GM18511 (cell line): ENCODE measurements at regions not wholly inside any gene's neighbourhood (a gene's known extent, or its start where the extent isn't known, plus 50 kb on each side); places are given as distances from the start of the nearest gene placed in this dataset.

Experiments
- ATAC-seq: cut with Tn5 transposase; IDR thresholded peaks from one replicate; pipeline ENCODE4 v1.9.1; 2021; ENCODE audit warnings: mild to moderate bottlenecking, moderate library complexity; ENCODE audit not compliant: unreplicated experiment

GRCh38 chr4:46684041-46684440, 225.0 kb downstream of the COX7B2 start:
- ATAC-seq = no peak

DNA sequence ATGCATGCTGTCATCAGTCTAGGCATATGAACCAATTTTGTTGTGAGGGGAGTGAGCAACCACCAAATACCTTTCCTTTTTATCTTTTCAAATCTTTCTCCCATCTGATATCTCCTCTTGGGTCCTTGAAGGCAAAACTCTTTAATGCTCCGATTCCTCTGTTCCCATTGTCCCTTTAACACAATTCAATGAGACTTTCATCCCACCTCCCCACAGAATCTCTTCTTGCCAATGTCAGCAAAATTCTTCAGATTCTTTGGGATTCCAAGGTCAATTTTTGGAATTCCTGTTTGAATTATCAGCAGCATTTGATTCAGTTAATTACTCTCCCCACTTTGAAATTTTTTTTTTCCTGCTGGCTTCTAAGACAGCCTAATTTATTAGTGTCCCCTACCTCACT, 232.7 kb downstream of the COX7B2 start:
- ATAC-seq = no peak

GRCh38 chr4:46674326-46674725, 234.7 kb downstream of the COX7B2 start:
- no peak for ATAC-seq

DNA sequence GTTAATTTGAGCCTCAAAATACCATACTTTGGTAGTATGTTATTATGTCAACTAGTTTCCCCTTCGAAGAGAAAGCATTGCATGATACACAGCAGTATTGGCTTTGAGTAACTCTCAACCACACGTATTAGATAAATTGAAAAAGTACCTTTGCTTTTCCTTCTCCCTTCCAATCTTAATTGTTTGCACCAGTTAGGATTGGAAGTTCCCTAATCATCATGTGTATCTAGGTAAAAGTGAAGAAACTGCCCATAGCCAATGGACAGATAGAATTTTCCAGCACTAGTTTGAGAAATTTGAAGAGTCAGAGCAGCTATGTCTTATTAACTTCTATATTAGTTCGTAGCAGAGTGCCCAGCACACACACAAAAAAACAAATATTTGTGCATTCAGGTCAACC, 241.3 kb downstream of the COX7B2 start:
- no peak for ATAC-seq

DNA sequence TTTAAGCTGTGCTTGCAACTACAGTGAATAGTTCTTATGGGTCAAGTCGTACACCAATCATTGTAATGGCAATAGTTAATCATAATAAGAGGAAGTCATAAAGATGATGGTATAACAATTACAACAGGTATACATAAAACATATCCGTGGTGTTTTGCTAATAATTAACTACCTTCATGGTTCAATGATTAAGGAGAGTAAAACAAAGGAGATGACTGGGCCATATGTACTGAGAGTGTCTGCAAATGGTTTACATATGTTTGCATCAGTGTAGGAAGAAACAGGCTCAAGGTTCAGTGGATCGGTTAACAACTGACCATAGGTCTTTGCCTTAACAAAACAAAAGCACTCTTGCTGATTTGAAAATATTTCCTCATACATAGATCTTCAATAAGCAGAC, 253.0 kb downstream of the COX7B2 start:
- no peak for ATAC-seq

DNA sequence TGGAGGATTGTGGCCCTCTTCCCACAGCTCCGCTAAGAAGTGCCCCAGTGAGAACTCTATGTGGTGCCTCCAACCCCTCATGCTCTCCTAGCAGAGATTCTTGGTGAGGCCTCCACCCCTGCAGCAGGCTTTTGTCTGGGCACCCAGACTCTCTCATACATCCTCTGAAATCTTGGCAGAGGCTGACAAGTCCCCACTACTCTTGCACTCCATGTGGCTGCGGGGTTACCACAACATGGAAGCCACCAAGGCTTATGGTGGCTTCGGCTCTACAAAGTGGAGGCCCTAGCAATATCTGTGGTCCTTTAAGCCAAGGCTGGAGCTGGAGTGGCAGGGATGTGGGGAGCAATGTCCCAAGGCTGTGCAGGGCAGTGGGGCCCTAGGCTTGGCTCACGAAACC, 255.2 kb downstream of the COX7B2 start:
- no peak for ATAC-seq

GRCh38 chr4:46649390-46649789, 259.5 kb upstream of the GABRA2 start:
- ATAC-seq = no peak

GRCh38 chr4:46648088-46648744, 258.3 kb upstream of the GABRA2 start:
- ATAC-seq = peak; percentile 81

GRCh38 chr4:46645126-46645525, 255.2 kb upstream of the GABRA2 start:
- ATAC-seq = no peak
